ENCODE measurements at regions not wholly inside any gene's neighbourhood (a gene's known extent, or its start where the extent isn't known, plus 50 kb on each side); places are given as distances from the start of the nearest gene placed in this dataset.
"Not testable (repeated sequence)": the region's sequence is repeated elsewhere in the genome, so short reads cannot be mapped to it uniquely, and the experiment has no call there.

DNA sequence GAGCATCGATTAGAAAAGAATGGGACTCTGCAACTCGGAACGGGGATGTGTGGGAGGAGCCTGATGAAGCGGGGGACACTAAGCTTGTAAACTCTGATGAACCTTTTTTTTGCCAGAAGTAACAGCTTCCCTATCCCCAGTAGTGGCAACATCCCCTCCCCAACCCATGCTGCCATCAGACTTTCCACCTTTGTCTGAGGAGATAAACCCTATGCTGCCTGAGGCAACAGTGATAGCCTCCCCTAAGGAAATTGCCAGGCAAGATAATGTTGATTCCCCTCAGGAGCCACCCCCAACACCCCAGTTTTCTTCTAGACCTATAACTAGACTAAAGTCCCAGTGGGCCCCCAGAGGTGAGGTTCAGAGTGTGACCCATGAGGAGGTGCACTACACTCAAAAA lies 173.7 kb downstream of the AKR1D1 start:
- H3K27ac Mint-ChIP-seq (ENCODE audit: unreplicated experiment), result no peak overlapping the region
- TF ChIP-seq, protein P1, sequence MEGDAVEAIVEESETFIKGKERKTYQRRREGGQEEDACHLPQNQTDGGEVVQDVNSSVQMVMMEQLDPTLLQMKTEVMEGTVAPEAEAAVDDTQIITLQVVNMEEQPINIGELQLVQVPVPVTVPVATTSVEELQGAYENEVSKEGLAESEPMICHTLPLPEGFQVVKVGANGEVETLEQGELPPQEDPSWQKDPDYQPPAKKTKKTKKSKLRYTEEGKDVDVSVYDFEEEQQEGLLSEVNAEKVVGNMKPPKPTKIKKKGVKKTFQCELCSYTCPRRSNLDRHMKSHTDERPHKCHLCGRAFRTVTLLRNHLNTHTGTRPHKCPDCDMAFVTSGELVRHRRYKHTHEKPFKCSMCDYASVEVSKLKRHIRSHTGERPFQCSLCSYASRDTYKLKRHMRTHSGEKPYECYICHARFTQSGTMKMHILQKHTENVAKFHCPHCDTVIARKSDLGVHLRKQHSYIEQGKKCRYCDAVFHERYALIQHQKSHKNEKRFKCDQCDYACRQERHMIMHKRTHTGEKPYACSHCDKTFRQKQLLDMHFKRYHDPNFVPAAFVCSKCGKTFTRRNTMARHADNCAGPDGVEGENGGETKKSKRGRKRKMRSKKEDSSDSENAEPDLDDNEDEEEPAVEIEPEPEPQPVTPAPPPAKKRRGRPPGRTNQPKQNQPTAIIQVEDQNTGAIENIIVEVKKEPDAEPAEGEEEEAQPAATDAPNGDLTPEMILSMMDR (IDR thresholded peaks at IDR 0.05), result no peak

DNA sequence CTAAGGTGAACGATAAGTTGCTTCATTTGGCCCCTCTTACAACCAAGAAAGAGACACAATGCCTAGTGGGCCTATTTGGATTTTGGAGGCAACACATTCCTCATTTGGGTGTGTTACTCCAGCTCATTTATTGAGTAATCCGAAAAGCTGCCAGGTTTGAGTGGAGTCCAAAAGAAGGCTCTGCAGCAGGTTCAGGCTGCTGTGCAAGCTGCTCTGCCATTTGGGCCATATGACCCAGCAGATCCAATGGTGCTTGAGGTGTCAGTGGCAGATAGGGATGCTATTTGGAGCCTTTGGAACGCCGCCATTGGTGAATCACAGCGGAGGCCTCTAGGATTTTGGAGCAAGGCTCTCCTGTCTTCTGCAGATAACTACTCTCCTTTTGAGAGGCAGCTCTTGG lies 176.4 kb downstream of the AKR1D1 start:
- not testable (repeated sequence) for H3K4me3 Mint-ChIP-seq (ENCODE audit: unreplicated experiment); H3K36me3 Mint-ChIP-seq (ENCODE audit: unreplicated experiment); H3K27ac Mint-ChIP-seq (ENCODE audit: unreplicated experiment); H3K27me3 Mint-ChIP-seq (ENCODE audit: unreplicated experiment); H3K9me3 Mint-ChIP-seq (ENCODE audit: unreplicated experiment); H3K4me1 Mint-ChIP-seq (ENCODE audit: unreplicated experiment)
- peak; percentile 53 for DNase-seq (ENCODE audit: extremely low spot score, unreplicated experiment)

More for the DNA sequence above, 173.7 kb downstream of the AKR1D1 start:
- Mint-ChIP-seq H3K27me3 (ENCODE audit: unreplicated experiment) (no peaks in the 10 kb centered on the region), H3K4me1 (ENCODE audit: unreplicated experiment) (peaks cover 26% of the 10 kb centered on the region), H3K36me3 (ENCODE audit: unreplicated experiment) (peaks cover 3% of the 10 kb centered on the region), H3K4me3 (ENCODE audit: unreplicated experiment) (no peak overlapping the region), H3K9me3 (ENCODE audit: unreplicated experiment) (peaks cover 11% of the 10 kb centered on the region)
- no peak for DNase-seq (ENCODE audit: extremely low spot score, unreplicated experiment)

DNA sequence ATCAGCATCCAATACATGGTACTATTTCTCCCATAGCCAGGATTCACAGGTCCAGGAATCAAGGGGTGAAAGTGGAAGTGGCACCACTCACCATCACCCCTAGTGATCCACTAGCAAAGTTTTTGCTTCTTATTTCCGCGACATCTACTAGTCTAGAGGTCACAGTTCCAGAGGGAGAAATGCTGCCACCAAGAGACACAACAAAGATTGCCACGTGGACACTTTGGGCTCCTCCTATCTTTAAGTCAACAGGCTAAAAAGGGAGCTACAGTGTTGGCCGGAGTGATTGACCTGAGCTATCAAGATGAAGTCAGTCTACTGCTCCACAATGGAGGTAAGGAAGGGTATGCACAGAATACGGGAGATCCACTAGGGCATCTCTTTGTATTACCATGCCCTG lies 178.2 kb downstream of the AKR1D1 start:
- H3K9me3 Mint-ChIP-seq (ENCODE audit: unreplicated experiment), result peaks cover 5% of the 10 kb centered on the region
- H3K36me3 Mint-ChIP-seq (ENCODE audit: unreplicated experiment), result no peaks in the 10 kb centered on the region
- peak; percentile 23 for DNase-seq (ENCODE audit: extremely low spot score, unreplicated experiment)
- no peak overlapping the region for H3K4me3 Mint-ChIP-seq (ENCODE audit: unreplicated experiment)
- H3K4me1 Mint-ChIP-seq (ENCODE audit: unreplicated experiment), result peaks cover 5% of the 10 kb centered on the region
- TF ChIP-seq, protein P1 (IDR thresholded peaks at IDR 0.05), result no peak
- no peak overlapping the region for H3K27ac Mint-ChIP-seq (ENCODE audit: unreplicated experiment)
- no peaks in the 10 kb centered on the region for H3K27me3 Mint-ChIP-seq (ENCODE audit: unreplicated experiment)

DNA sequence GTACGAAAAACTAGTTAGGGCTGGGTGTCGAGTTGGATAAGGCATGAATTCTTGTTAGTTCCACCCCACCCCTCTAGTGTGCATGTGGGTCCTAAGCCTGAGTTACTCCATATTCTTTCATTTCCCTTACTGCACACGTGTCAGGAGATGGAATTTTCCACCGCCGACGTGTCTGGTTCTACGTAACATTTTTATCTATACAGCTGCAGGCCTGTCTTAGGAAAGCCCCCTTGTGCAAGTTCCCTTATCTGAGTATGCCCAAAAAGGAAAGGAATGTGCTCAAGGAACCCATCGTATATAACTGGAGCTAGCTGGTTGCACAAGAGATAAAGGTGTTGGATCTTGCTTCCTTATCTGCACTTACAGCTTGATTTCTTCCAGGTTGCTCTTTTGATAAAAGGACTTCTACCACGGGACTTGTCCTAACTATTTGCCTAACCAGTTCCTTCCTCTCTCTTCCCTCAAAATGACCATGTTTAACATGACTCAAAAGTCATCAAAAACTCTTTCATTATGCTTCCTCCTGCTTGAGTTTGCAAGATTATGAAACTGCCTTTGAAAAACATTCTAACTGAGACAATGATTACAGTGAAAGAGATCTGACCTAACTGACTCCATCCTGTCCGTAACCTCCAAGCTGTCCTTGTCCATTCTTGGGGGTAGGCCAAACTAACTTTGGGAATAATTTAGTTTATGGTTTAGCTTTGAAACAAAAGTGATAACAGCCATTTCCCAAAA lies 181.4 kb downstream of the AKR1D1 start:
- no peak overlapping the region for H3K27ac Mint-ChIP-seq (ENCODE audit: unreplicated experiment)
- H3K36me3 Mint-ChIP-seq (ENCODE audit: unreplicated experiment), result no peaks in the 10 kb centered on the region
- H3K9me3 Mint-ChIP-seq (ENCODE audit: unreplicated experiment), result peaks cover 9% of the 10 kb centered on the region
- no peak overlapping the region for H3K4me3 Mint-ChIP-seq (ENCODE audit: unreplicated experiment)
- no peaks in the 10 kb centered on the region for H3K27me3 Mint-ChIP-seq (ENCODE audit: unreplicated experiment)
- DNase-seq (ENCODE audit: extremely low spot score, unreplicated experiment), result peak; percentile 15
- TF ChIP-seq, protein P1 (IDR thresholded peaks at IDR 0.05), result no peak
- H3K4me1 Mint-ChIP-seq (ENCODE audit: unreplicated experiment), result peaks cover 10% of the 10 kb centered on the region

DNA sequence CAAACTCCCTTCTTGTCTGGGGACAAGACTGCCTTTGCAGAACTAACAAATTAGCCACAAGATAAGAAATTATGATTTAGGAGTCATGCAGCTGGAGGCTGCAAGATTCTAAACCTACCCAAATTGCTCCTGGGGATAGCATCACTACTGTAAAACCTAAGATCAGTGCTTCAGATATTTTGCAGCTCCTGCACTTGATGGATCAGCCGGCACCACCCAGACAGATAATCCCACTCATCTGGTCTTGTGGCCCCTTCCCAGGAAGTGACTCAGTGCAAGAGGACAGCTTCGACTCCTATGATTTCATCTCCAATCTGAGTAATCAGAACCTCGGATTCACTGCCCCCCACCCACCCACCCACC lies 181.9 kb downstream of the AKR1D1 start:
- Mint-ChIP-seq H3K9me3 (ENCODE audit: unreplicated experiment) (peaks cover 8% of the 10 kb centered on the region), H3K36me3 (ENCODE audit: unreplicated experiment) (no peaks in the 10 kb centered on the region), H3K27me3 (ENCODE audit: unreplicated experiment) (no peaks in the 10 kb centered on the region), H3K4me1 (ENCODE audit: unreplicated experiment) (peaks cover 13% of the 10 kb centered on the region), H3K27ac (ENCODE audit: unreplicated experiment) (no peak overlapping the region), H3K4me3 (ENCODE audit: unreplicated experiment) (no peak overlapping the region)
- TF ChIP-seq, protein P1 (IDR thresholded peaks at IDR 0.05), result no peak
- DNase-seq (ENCODE audit: extremely low spot score, unreplicated experiment), result peak; percentile 19
